GM12878 (cell line): ENCODE measurements at regions not wholly inside any gene's neighbourhood (a gene's known extent, or its start where the extent isn't known, plus 50 kb on each side); places are given as distances from the start of the nearest gene placed in this dataset.

Source experiments
- ATAC-seq: fragments of 200-7000 bp; cut with Tn5 transposase; 3 replicates; pipeline ENCODE4 v1.9.1; 2020; ENCODE audit warnings: mild to moderate bottlenecking, moderate library complexity
- BruUV-seq: library from RNA; stranded (reverse); fragments of 400-500 nt; replicated peaks from 2 replicates; lab custom pipeline; 2021; lab: Mats Ljungman, UMichigan
- CTCF ChIA-PET: fragments of 300-600 bp; sonication (Branson Sonifier 250); formaldehyde crosslinking; extraction: SDS; loops from one replicate; lab custom pipeline; 2021; ENCODE audit warnings: inconsistent platforms; lab: Yijun Ruan, JAX
- POLR2A ChIA-PET: fragments of 350-600 bp; formaldehyde crosslinking; extraction: SDS; loops from one replicate; lab custom pipeline; 2021; ENCODE audit warnings: inconsistent platforms; lab: Charles Lee
- RAD21 ChIA-PET: fragments of 300-600 bp; sonication (Branson Sonifier 250); formaldehyde crosslinking; loops from one replicate; lab custom pipeline; 2023; ENCODE audit warnings: antibody characterized with exemption; ENCODE audit not compliant: unreplicated experiment; lab: Charles Lee
- SMC1A ChIA-PET: fragments of 300-600 bp; sonication (Branson Sonifier 250); formaldehyde crosslinking; loops from one replicate; lab custom pipeline; 2023; ENCODE audit not compliant: unreplicated experiment, uncharacterized antibody; lab: Charles Lee
- DNase-seq: peaks from one replicate; pipeline ENCODE4 v3.0.0-alpha.2; 2011; ENCODE audit warnings: low read depth, low spot score
- FAIRE-seq: peaks from 3 replicates; lab custom pipeline; 2011; peaks lifted over from hg19 to GRCh38; lab: Jason Lieb, UNC
- H2AFZ ChIP-seq: 2 replicates; pipeline ENCODE4 v1.6.0; 2011; ENCODE audit warnings: low read depth, low read length, control low read depth; ENCODE audit not compliant: control insufficient read depth
- H3K27ac ChIP-seq: 2 replicates; pipeline ENCODE4 v1.5.1; 2011; ENCODE audit warnings: control low read depth; ENCODE audit not compliant: control insufficient read depth, insufficient read depth
- H3K27me3 ChIP-seq, 2 experiments: replicated peaks in 1 of 2; 2 replicates each; pipeline versions ENCODE4 v1.6.0 to v1.6.1; 2011; ENCODE audit warnings: low read length in 1 of 2; ENCODE audit not compliant: control insufficient read depth in 2 of 2, insufficient read depth in 2 of 2
- H3K36me3 ChIP-seq, 2 experiments: 2 replicates each; pipeline ENCODE4 v1.5.1; 2011; ENCODE audit warnings: low read length in 1 of 2; ENCODE audit not compliant: control insufficient read depth in 2 of 2, insufficient read depth in 2 of 2
- H3K4me1 ChIP-seq: 2 replicates; pipeline ENCODE4 v1.6.1; 2011; ENCODE audit warnings: mild to moderate bottlenecking, low read length, moderate library complexity, mixed read lengths; ENCODE audit not compliant: control insufficient read depth, insufficient read depth
- H3K4me2 ChIP-seq: 2 replicates; pipeline ENCODE4 v1.6.0; 2011; ENCODE audit warnings: control low read depth; ENCODE audit not compliant: control insufficient read depth, insufficient read depth
- H3K4me3 ChIP-seq: fragments of 200-600 bp; sonication (generic); 2 replicates; pipeline ENCODE4 v1.5.1; 2016
- H3K79me2 ChIP-seq: 2 replicates; pipeline ENCODE4 v1.6.0; 2011; ENCODE audit warnings: low read length; ENCODE audit not compliant: control insufficient read depth, insufficient read depth
- H3K9ac ChIP-seq: 2 replicates; pipeline ENCODE4 v1.8.0; 2011; ENCODE audit warnings: low read length, control low read depth, mixed read lengths; ENCODE audit not compliant: control insufficient read depth, insufficient read depth
- H3K9me3 ChIP-seq: replicated peaks from 3 replicates; pipeline ENCODE4 v1.5.1; 2011; ENCODE audit warnings: mild to moderate bottlenecking, low read length; ENCODE audit not compliant: control insufficient read depth, insufficient read depth
- H4K20me1 ChIP-seq: 2 replicates; pipeline ENCODE4 v1.6.0; 2011; ENCODE audit not compliant: control insufficient read depth, insufficient read depth
- ASH2L ChIP-seq: fragments of 300-600, 200-600 bp; sonication (generic); IDR thresholded peaks from 2 replicates; pipeline ENCODE4 v1.6.1; 2017; ENCODE audit warnings: low read depth, mild to moderate bottlenecking, borderline replicate concordance
- CBX5 ChIP-seq: sonication (generic); IDR thresholded peaks from 2 replicates; pipeline ENCODE4 v1.6.1; 2016; ENCODE audit warnings: low read depth, moderate library complexity, mild to moderate bottlenecking, inconsistent platforms
- GABPA ChIP-seq: IDR thresholded peaks from 2 replicates; pipeline ENCODE4 v1.6.1; 2014; ENCODE audit warnings: antibody characterized with exemption, low read depth, mild to moderate bottlenecking, inconsistent platforms
- IKZF2 ChIP-seq, 2 experiments: fragments of 450-650 bp; IDR thresholded peaks; 2 replicates each; pipeline ENCODE4 v1.6.1; 2017; ENCODE audit warnings: mild to moderate bottlenecking in 2 of 2, moderate library complexity in 2 of 2
- KAT2A ChIP-seq: conservative IDR thresholded peaks from 2 replicates; pipeline ENCODE4 v1.6.1; 2011; ENCODE audit warnings: low read depth, low read length; ENCODE audit not compliant: control insufficient read depth
- NR2C1 ChIP-seq: fragments of 450-650 bp; IDR thresholded peaks from 2 replicates; pipeline ENCODE4 v1.6.1; 2017; ENCODE audit warnings: antibody characterized with exemption, mild to moderate bottlenecking, moderate library complexity
- PBX3 ChIP-seq: IDR thresholded peaks from 2 replicates; pipeline ENCODE4 v1.6.1; 2011; ENCODE audit warnings: mild to moderate bottlenecking, low read depth, low read length, moderate library complexity; ENCODE audit not compliant: insufficient replicate concordance
- RUNX3 ChIP-seq: IDR thresholded peaks from 2 replicates; pipeline ENCODE4 v1.6.1; 2012; ENCODE audit warnings: low read length, inconsistent platforms
- SREBF1 ChIP-seq: IDR thresholded peaks from 2 replicates; pipeline ENCODE4 v1.6.1; 2012; ENCODE audit warnings: mild to moderate bottlenecking, low read length
- SRF ChIP-seq, 2 experiments: IDR thresholded peaks; 2 replicates each; pipeline ENCODE4 v1.6.1; 2011; ENCODE audit warnings: low read depth in 2 of 2, low read length in 2 of 2, mild to moderate bottlenecking in 1 of 2, moderate library complexity in 1 of 2
- SUZ12 ChIP-seq: fragments of 200-600 bp; sonication (generic); IDR thresholded peaks from one replicate; pipeline ENCODE4 v1.6.1; 2018; ENCODE audit warnings: antibody characterized with exemption, mild to moderate bottlenecking; ENCODE audit not compliant: unreplicated experiment
- ZBTB4 ChIP-seq: fragments of 450-650 bp; formaldehyde crosslinking; IDR thresholded peaks from 2 replicates; pipeline ENCODE4 v1.4.0; 2022; ENCODE audit warnings: mild to moderate bottlenecking, moderate library complexity
- ZNF274 ChIP-seq: IDR thresholded peaks from one replicate; pipeline ENCODE4 v1.8.0; 2011; ENCODE audit not compliant: insufficient read length, insufficient read depth
- ZNF384 ChIP-seq: IDR thresholded peaks from 2 replicates; pipeline ENCODE4 v1.6.1; 2012; ENCODE audit warnings: low read depth, mild to moderate bottlenecking, low read length, improper control_type of control experiment, borderline replicate concordance
- ZNF622 ChIP-seq: fragments of 450-650 bp; IDR thresholded peaks from 2 replicates; pipeline ENCODE4 v1.6.1; 2017; ENCODE audit warnings: mild to moderate bottlenecking, inconsistent platforms
- WGBS: methylation state at CpG from one replicate; pipeline ENCODE4 v1.1.6; 2016; ENCODE audit warnings: low lambda C conversion rate; ENCODE audit not compliant: insufficient replicate concordance, insufficient coverage; ENCODE audit errors: missing lambda C conversion rate; 5-methylcytosine and 5-hydroxymethylcytosine counted together
- in situ Hi-C: fragments of 300-500 bp; cut with MboI; formaldehyde crosslinking; loops from 9 replicates; pipeline ENCODE4 v1.14.3; 2018; ENCODE audit warnings: mixed read lengths
- intact Hi-C: fragments of 100-400 bp; cut with micrococcal nuclease; formaldehyde crosslinking; loops from one replicate; pipeline ENCODE4 v1.14.2; 2022; ENCODE audit not compliant: unreplicated experiment

- Histone ChIP-seq H3K4me1 (no peaks in the 10 kb centered on the region), H3K4me2 (no peak overlapping the region), H3K4me3 (no peak overlapping the region), H3K79me2 (no peaks in the 10 kb centered on the region), H3K27me3 (no peaks in the 10 kb centered on the region), H3K9me3 (no peaks in the 10 kb centered on the region), H3K36me3 (no peaks in the 10 kb centered on the region), H3K27ac (no peak overlapping the region), H4K20me1 (no peaks in the 10 kb centered on the region), H2AFZ (peak overlapping the region; percentile 37; the same call in 1 of the 2 replicates), H3K9ac (no peak overlapping the region)
- RAD21 ChIA-PET: no interaction called here
- POLR2A ChIA-PET: no interaction called here
- ATAC-seq: peak; percentile 90
- in situ Hi-C loops (no loop called here), intact Hi-C loops (loop anchor here (10.0 kb wide), 1 partner anchor 430 kb away; no protein-coding TSS in a partner anchor)
- no peak for DNase-seq
- 14% methylated on average over 3 of the region's 3 CpGs for WGBS
- CTCF ChIA-PET: no interaction called here
- no peak for TF ChIP-seq ASH2L
- no peak for TF ChIP-seq PBX3
- TF ChIP-seq SRF (IDR thresholded peaks at IDR 0.05; ENCODE audit: low read depth in 2 of 2, low read length in 2 of 2): no peak
- peak in 1 of 2 experiments; percentile 11; a peak in 1 of 4 replicates for TF ChIP-seq IKZF2 (IDR thresholded peaks at IDR 0.05)
- TF ChIP-seq NR2C1: 0 out of 2 replicates have a peak, but pooled peaks have one; percentile 4
- TF ChIP-seq SUZ12: no peak
- TF ChIP-seq CBX5: no peak
- no peak for TF ChIP-seq SREBF1
- TF ChIP-seq ZNF274: no peak
- TF ChIP-seq ZNF622: no peak
- TF ChIP-seq GABPA: no peak
- TF ChIP-seq ZBTB4 (CRISPR knock-in tag): no peak
- TF ChIP-seq ZNF384: no peak
- TF ChIP-seq KAT2A: no peak
- TF ChIP-seq RUNX3: peak; percentile 50; the same call in 1 of the 2 replicates
- FAIRE-seq: no peak
- SMC1A ChIA-PET: interaction anchor here (1.0 kb wide), 1 partner anchor 107 kb away, joined by 4 read pairs; no protein-coding TSS in a partner anchor
- no TSS peak for BruUV-seq
Observed at GRCh38 chr3:106635271-106635670, 742.0 kb upstream of the CCDC54 start.
